SKM-1 (cell line): ENCODE measurements at regions not wholly inside any gene's neighbourhood (a gene's known extent, or its start where the extent isn't known, plus 50 kb on each side); places are given as distances from the start of the nearest gene placed in this dataset.

Source experiments
- DNase-seq: peaks from one replicate; lab custom pipeline; 2025; ENCODE audit not compliant: unreplicated experiment; lab: John Stamatoyannopoulos, UW

DNA sequence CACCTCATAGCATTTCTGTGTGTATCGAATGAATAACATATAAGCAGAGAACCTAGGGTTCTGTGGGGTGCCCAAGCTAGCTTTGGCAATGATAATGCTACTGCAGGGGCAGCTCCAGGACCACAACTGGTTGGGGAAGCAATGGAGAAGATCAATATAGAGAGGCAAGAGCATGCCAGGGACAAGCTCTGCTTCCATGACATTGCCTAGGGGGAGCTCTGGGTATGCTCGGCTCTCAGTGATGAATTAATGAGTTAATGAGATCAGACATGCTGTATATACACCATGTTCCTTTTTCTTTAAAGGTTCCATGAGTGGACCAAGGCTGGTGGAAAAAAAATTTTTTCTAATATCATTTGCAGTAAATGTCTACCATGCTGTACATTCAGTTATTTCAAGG lies 618.4 kb downstream of the BCL11A start:
- DNase-seq, result no peak

DNA sequence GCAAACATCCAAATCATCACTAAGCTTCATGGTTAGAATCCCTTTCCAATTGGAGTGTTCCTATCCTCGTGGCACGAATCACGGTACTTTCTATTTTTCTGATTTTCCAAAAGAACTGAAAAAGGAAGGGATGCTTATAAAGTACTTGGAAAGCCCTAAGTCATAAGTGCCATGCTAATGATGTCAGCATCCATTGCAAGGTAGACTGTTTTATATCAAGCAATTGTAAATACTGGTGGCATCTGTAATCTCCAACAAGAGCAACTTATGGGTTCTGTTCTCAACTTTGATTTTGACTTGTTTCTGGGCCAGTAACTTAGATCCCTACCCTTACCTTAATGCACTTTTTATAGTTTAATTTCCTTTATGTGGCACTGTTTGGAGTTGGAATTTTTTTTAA lies 619.5 kb downstream of the BCL11A start:
- no peak for DNase-seq

DNA sequence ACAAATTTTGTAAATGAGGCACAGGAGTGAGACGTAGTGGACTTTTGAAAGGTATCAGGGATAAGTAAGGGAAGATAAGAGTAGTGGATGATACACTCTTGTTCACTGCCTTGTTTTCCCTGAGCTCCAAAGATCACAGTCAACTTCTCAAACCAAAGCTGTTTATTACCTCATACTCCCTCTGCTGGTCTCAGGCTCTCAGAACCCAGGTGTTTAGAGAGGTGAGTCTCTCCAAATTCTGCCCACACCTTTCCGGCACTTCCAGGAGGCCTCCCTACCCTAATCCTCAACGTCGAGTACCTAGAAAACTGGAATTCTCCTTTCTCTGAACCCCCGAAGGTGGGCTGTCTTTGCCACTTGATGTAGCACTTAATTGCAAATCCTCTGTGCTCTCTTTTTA lies 621.1 kb downstream of the BCL11A start:
- DNase-seq, result no peak

DNA sequence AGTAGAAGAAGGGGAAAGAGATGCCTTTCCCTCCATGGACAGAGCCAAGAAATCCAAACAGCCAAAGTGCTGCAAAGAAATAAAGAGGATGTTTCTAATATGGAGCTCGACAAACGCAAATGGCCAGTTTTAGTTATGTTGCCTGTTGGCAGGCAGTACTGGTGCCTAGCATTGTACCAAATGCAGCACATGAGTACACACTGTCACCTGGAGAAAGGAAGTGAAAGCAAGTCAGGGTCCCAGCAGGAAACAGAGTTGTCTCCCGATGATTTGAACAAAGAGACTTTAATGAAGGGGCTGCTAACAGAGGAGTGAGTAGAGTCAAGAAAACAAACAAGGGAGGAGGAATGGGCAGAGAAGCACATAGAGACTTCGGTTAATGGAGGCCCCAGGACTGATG lies 623.0 kb downstream of the BCL11A start:
- DNase-seq, result no peak

DNA sequence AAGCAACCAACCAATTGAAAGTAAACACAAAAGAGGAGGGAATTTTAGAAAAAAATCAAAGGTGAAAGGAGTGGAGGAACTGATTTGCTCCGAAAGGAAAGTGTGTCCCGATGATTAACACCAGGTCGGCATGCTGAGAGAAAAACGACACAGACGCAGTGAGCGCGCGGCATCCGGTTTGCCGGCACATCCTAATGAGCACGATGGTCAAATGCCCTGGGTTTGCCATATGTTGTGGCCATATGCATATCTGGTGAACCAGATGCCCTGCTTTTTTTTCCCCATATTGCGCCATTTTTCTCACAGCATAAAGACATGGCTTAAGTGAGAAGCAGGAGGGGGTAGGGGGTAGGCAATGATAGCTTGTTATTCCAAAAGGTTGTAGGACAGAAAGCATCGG lies 626.7 kb downstream of the BCL11A start:
- no peak for DNase-seq

DNA sequence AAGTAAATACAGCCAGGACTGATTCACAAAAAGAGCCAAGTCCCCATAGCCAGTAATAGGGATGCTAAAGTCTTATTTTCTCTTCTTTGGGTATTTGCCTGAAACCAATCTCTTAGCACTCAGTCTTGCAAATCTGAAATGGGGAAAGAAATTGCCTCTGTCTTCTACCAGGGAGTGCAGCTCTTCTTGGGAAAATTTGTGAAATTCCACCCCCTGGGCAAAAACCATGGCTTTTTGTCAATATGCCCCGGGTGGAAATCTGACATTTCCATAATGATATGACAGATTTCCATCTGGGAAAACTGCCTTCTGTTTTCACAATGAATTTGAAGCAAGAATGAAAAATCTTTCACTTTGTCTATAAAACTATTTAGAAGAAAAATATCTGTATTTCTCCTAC lies 628.1 kb downstream of the BCL11A start:
- no peak for DNase-seq

DNA sequence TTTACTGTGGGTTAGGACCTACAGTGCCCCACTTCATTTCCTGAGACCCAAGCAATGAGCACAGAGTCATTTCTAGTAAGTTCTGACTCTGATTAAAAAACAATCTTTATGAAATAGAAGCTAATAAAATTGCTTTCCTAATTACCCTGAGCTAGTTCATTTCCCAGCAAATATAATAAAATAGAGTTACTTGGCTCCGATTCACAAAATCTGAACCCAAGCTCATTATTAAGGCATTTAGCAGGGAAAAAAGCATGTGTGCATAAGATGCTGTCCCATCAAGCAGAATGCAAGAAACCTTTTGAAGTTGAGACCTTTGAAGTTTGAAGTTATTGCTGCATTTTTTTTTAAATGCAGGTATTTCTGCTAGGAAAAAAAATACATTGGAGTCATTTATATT lies 629.1 kb downstream of the BCL11A start:
- DNase-seq, result no peak

DNA sequence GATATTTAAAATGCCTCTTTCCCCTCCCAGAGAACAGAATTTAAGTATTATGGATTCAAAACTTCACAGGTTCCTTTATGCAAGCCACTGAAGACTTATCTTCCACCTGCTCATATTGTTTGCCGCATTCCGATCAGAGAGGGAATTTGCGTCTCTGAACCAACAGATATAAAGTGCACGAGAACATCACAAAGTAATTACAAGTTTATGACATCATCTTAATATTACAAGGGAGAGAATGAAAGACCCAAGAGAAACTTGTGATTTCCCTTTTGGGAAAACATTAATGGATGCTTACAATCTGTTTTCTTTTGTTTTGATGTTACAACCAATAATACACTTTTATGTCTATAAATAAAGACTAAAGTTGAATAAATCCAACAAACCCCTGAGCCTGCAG lies 631.0 kb downstream of the BCL11A start:
- no peak for DNase-seq

DNA sequence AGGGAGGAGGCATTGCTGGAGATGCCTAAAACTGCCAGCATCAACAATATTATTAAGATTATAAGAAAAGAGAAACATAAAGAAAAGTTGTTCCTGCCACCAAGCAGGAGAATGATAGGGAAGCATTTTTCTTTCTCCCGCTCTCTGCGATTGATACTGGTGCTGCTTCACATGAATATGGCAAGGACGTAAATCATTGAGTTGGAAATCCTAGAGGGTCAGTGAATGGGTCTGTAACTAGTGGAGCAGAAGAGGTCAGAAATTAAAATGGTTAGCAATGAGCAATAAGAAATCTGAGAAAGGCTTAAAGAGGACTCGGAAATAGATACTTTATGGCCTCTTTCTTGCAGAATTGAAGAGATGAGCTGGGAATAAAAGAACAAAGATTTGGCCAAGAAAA lies 631.7 kb downstream of the BCL11A start:
- DNase-seq, result no peak

DNA sequence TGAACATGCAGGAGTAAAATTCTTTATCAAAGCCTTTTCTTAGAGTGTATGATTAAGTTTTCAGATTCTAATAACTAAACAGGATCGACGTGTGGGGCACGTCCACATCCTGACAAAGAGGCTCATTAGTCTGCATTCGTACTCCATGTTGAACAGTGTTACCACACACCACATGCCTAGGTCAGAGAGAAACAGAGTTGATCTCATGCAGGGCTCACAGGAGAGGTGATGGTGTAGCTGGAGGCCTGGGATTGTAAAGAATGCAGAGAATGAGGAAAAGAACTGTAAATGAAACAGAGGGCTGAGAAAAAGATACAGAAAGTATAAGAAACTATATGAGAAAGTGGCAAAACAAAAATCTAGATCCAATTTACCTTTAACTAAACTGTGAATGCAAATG lies 632.5 kb downstream of the BCL11A start:
- DNase-seq, result no peak

DNA sequence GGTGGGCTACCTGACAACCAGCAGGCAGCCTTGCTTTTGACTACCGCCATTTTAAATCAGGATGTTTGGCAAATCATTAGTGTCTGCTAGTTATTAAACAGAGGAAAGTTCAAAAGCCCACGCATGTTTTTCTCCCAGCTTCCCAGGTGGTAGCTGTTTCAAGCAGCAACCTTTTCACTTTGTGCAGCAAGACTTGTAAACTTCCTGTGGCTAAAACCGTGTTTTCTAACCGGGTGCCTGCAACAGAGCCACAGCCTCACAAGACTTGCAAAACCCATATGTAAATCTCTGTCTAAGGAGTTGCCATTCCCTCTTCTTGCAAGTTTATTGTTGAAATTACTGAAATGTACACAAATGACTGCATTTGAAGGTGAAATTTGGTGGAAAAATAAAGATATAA lies 633.1 kb downstream of the BCL11A start:
- DNase-seq, result no peak

DNA sequence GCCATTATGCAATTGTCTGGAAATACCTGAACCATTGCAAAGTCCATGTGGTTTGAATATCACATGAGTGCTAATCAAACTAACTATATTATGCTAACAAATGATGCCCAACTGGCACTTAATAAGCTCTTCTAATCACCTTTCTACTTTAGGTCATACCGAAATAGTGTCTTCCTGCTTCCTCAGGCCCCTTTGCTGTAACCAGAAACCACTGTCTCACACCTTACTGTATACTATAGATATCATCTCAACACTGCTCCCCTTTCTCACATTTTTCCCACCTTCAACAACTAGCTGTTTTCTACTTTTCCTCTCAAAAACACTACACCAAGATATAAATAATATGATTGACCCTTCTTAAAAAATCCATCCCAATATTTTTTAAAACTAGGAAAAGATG lies 633.9 kb downstream of the BCL11A start:
- DNase-seq, result no peak

DNA sequence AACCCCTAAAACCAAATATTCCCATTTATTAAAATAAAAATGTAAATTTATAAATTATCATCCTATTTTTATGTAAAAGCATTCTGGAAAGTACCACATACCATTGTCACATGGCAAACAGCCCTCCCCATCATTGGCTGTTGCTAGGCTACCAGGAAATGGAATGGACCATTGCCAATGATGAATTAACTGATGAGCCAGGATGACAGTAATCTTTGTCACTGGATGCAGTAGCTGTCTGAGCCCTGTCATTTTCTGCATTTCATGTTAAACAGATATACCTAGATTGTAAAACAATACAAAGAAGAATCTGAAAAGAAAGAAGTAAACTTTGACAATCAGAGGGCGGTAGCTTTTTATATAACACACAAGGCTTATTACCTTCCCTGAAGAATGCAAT lies 641.4 kb downstream of the BCL11A start:
- no peak for DNase-seq

DNA sequence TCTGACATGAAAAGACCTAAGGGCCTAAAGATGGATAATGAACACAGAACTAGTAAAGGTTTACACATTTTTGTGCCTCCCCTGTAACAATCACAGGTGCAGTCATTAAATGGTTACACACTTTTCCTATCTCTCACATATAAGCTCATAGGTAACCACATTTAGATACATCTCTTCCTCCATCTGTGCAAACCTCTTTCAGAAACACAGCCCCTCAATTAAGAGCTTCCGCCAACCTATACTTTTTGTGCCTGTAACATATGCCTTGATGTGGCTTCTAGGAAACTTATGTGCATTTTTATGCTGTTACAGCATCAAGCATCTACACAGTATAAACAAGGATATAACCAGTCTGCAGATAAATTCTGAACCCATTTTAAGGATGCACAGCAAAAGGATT lies 643.3 kb downstream of the BCL11A start:
- DNase-seq, result no peak

DNA sequence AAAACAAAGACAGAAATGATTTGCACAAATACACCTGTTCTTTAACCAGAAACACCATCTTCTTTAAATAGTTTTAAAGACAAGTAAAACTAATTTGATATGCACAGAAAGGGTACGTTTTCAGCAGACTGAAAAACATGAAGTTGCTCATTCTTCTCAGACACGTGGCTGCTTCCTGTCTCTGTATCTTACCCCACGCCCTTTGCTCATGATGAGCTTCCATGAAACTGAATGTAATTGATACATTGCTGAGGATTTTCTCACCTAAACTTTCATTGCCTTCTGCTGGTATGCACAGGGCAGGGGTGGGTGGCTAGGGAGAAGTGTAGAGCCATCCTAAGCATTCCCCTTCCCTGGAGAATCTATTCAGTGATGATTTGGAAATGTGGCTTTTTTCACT lies 644.3 kb downstream of the BCL11A start:
- no peak for DNase-seq

DNA sequence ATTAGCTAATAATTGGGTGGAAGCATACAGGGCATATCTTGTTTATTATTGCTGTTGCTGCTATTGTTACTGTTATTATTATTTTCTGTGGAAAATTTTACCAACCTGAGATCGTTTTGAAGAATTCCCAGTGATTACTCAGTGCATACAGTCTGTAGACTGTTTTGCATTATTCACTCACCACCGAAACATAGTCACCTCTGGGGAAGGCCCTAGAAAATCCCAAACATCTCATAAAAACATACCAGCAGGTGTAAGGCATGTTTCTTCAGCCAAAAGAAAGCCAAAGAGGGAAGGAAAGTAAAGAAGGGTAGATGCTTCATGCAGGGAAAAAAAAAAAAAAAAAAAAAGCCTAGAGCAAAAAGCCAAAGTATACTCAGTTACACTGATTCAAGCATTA lies 647.7 kb downstream of the BCL11A start:
- DNase-seq, result no peak

DNA sequence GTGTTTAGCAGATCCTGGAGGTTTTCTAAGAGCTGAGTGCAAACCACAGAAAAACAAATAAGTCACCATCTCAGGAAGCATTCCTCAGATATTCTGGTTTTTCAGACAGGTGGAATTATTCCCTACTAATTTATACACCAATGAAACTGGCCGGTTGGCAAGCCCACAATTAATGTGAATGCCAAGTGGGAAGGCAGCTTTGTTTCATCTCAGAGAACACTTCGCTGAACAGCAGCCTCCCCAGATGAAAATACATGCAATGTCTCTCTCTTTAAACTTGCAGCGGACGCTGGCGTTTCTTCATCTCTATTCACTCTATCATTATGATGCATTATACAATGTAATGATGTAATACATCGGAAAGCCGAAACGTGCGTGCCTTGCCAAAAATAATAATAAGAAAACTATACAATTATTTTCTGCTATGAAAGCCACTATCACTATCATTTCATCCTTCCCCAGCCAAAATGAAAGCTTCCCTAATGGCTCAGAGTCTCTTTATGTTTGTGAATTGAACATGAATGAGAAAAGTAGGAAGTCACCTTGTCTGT lies 649.4 kb downstream of the BCL11A start:
- no peak for DNase-seq

DNA sequence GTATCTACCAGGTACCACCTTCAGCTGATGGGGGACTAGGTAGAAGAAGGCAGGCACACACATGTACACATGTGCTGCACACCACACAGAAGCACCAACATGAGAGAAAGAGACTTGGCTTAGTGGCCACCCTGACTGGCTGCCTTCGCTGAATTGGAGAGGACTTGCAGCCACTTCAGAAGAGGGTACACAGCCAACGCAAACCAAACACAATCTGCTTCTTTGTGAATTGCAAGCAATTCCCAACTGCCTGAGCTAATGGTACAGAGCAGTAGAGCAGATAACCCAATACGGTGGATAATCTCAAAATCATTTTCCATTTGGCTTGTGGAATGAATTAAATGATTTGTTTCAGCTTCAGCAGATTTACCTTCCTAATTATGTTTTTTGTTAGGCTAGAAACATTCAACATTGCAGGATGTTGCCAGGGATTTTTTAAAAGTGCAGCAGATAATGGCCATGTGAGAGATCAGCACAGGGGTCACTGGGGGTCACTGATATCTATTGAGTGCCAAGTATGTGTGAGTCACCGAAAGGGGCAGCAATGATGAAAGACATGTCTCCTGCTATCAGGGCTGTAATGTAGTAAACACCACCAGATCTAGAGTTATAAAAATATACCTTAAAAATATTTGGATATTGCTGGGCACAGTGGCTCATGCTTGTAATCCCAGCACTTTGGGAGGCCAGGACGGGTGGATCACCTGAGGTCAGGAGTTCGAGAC lies 652.6 kb downstream of the BCL11A start:
- no peak for DNase-seq

DNA sequence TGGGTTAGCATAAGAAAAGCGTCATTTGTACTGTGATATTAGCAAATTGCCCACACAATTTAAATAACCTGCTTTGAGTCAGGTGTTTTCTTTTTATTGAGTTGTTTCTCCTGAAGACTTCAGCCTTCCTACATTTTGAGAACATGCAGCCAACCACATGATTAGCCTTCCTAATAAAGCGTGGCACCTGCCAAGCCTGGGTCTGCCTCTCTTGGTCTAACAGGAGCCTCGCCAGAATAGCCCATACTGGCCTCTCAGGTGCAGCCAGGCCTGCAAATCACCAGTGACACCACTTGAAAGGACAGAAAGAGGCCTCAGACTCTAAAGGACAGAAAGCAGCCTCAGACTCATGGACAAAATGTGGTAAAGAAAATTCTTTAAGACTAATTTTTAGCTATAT lies 653.8 kb downstream of the BCL11A start:
- no peak for DNase-seq

DNA sequence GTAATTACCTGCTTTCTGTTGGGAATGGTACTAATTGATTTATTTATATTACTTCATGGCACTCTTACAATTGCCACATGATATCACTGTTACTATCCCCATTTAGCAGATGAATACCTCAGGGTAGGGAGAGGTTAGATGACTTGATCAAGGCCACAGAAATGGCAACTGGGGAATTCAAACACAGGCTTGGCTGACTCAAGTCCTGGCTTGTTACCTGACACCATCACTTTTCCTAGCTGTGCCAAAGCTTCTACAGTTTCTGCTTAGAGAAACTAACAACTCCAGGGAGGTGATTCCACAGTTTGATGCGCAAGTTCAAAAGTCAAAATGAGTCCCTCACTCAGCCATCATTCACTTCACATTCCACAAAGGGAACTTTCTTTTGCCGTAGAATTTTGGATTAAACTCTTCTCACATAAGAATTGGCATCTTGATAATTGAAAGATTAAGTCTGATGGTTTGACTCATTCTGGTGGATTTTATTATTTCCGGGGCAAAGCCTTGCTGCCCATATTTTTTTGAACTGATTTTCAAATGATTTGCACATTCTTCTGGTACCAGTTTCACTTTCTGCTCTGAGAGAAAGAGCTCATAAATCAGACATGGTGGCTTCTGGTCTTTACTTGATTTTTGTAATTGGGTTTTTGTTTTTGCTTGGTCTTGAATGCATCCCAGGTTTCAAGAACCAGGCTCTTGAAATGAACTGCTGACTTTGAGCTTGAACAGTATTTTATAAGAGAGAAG lies 656.8 kb downstream of the BCL11A start:
- no peak for DNase-seq

DNA sequence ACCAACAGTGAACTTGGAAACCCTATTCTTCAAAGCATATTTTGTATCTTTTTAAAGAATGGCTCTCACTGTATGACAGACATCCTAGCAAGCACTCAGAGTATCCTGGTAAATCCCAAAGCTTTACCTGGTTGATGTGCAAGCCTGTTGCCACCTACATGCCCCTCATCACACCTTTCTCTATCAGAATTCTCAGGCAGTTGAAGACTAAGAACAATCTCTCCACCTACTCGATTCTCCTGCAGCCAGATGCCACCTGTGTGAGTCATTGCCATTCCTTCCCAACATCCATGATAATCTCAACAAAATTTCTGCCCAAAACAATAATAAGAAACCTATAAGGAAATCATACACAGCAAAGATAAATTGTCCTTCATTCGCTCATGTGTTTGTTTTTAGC lies 659.8 kb downstream of the BCL11A start:
- no peak for DNase-seq

DNA sequence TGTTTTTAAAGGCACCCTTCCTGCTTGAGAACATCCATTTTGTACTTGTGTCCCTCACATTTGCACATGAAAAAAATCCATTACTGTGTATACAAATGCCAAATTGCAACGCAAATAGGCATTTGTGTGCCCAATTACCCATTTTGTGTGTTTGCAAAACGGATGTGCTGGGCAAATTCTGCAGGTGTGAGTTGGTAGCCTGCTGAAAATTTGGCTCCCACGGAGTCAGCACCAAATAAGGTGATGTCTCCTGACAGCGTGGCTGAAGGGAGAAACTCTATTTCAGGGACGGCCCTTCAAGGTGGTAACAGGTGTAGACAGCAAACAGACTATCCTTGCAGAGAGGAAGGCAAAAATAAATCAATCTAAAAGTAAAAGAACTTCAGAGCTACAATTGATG lies 661.1 kb downstream of the BCL11A start:
- DNase-seq, result no peak

DNA sequence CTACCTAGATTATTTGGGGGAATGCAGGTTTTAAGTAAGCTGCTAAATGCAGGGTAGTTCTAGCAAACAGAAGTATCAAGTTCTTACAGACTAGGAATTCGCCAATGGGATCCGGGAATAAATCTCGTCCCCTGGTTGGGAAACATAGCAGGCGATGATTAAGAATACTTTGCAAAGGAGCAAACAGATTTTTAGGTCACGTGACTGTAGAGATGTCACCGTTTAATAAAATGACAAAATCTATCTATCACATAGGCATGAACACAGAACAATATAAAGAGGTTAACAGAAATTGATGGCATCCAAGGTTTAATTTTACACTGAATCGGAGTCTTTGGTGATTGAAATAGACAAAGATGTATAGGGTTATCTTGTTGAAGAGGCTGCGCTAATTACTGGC lies 664.1 kb downstream of the BCL11A start:
- DNase-seq, result no peak
